SH-SY5Y (cell line): ENCODE measurements at regions not wholly inside any gene's neighbourhood (a gene's known extent, or its start where the extent isn't known, plus 50 kb on each side); places are given as distances from the start of the nearest gene placed in this dataset.

Experiments used
- GATA2 ChIP-seq: IDR thresholded peaks from 2 replicates; pipeline ENCODE4 v1.6.1; 2011; ENCODE audit warnings: mild to moderate bottlenecking, low read depth, low read length
- GATA3 ChIP-seq: IDR thresholded peaks from 2 replicates; pipeline ENCODE4 v1.6.1; 2011; ENCODE audit warnings: low read depth, mild to moderate bottlenecking, low read length, moderate library complexity

DNA sequence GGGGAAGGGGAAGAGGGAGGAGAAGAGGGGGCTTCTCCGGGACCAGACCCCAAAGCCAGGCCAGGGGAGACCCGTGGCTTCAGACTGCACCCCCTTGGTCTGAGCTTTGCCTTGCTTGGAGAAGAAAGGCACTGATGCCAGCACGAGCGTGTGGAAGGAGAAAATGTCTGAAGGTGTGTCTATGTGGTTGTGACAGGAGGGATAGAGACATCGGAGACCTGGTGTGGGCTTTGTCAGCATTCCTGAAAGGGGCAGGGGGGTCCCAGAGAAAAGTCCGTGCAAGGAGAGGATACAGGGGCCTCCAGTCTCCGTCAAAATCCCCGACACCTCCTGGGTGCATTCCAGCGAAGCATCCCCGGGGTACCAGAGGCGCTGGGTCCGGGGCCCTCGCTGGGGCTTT, 139.0 kb upstream of the LHX5 start:
- TF ChIP-seq GATA2 (no peak), GATA3 (no peak)

DNA sequence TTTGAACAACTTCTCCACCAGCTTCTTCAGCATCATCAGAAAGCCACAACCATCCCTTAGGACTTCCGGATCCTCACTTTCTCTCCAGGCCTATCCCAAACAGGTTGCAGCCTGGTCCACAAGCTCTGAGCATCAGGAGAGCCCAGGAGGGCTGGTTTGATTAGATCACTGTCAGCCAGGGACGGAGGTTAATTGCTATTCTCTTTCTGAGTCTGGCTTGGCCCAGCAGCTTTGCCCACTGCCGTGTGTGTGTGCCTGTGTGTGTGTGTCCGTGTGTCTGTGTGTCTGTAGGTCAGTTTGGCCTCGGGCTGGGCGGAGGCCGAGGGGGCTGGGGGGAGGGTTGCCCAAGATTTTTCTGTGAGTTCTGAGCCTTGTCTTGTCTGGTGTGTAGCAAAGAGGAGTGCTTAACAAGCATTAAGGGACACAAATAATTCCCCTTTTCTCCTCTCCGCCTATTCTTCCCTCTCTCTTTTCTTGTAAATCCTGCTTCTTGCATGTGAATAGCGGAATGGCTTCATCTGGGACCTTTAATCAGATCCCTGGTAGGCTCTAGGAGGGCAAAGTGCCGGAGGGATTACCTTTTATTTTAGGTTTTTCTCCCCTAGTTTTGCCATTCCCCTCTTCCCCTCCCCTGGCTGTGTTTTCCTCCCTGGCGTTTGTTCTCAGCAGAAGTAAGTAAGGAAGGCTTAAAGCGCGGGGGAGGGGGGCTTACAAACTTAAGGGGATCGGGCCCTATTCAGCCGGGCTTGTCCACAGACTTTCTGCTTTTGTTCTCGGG, 138.2 kb upstream of the LHX5 start:
- TF ChIP-seq GATA2 (no peak), GATA3 (no peak)

DNA sequence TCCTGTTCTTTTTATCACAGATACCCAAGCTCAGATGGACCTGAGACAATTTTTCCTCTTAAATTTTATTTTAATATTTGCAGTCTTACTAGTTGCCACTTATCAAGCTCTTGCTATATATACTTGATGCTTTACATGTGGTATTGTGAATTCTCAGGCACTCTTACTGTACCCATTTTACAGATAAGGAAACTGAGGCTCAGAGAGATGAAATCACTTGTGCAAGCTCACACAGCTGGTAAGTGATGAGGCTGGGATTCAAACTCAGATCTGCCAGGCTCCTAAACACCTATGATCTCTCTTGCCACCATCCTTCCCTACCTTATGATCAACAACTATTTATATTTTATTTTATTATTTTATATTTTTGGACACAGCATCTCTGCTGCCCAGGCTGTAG, 133.0 kb upstream of the LHX5 start:
- TF ChIP-seq GATA2 (no peak), GATA3 (no peak)

DNA sequence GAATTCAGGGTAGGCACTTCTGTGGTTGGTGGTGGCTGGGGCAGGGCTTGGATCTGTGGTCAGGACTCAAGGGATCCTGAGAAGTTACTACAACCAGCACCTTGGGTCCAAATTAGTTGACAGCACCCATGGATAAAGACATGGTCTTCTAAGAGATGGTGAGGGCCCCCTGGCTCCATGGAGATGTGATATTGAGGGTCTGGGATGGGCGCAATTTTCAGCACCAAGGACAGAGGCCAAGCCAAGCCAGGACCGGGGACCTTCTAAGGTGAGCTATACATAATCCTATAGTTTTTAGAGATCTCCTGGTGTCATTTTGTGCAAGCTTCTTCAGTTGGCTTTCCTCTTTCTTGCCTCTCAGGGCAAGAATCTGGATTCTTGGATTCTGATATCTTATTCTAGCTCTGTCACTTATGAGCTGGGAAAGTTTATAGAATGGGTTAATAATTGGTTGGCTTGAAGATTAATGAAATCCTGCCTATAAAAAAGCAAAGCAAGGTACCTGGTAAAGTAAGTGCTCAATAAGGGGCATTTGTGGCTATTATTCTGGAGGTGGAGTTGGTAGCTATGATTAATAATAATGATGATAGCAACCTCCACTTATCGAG, 130.1 kb upstream of the LHX5 start:
- no peak for TF ChIP-seq GATA2

DNA sequence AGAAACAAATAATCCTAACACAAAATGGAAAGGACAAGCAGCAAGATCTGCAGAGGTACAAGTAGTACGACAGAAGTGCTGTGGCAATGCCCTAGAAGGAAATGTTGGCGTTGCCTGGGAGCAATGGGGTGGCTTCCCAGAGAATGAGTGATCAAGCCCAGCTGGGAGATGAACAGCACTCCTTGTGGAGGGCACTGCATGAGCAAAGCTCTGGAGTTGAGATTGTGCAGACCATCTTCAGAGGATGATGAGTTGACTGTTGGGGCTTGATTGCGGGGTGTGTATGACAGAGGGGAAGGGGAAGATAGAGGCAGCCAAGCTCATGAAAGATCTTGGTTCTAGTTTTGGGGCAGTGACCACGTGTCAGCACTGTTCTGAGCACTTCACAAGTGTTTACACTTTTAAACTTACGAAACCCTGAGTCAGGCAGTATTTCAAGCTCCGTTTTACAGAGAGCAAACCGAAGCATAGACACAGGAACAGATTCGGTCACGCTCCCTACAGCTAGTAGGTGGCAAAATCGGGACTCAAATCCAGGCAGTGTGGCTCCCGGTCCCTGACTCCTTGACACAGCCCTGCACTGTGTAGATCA, 127.2 kb upstream of the LHX5 start:
- TF ChIP-seq GATA2 (no peak), GATA3 (no peak)

DNA sequence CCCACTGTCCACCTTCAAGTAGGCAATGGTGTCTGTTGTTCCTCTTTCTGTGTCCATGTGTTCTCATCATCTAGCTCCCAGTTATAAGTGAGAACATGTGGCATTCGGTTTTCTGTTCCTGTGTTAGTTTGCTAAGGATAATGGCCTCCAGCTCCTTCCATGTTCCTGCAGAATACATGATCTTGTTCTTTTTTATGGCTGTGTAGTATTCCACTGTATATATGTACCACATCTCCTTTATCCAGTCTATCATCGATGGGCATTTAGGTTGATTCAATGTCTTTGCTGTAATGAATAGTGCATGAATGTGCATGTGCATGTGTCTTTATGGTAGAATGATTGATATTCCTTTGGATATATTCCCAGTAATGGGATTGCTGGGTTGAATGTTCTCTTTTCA, 123.3 kb upstream of the LHX5 start:
- TF ChIP-seq GATA3 = no peak
- no peak for TF ChIP-seq GATA2

DNA sequence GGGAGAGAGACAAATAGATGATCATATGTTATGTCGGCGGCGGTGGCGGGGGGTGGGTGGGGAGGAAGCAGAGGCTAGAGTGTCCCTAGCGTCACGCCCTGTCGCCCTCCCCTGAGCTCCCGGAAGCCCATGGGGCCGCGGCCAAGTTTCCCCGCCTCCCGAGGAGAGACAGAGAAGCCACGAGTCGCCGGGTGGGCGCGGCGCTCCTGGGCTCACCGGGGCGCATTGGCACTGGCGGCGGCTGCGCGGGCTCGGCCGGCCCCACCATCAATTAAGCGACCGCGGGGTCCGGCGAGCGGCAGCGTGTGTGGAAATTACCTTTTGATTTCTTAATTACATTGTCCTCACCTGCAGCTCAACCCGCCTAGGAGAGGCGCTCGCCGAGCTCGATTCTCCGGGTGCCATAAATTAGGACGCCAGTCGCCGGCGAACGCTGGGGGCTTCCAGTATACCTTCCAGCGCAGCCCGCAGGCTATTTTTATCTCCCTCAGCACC, 119.9 kb upstream of the LHX5 start:
- TF ChIP-seq GATA2 = no peak
- no peak for TF ChIP-seq GATA3

DNA sequence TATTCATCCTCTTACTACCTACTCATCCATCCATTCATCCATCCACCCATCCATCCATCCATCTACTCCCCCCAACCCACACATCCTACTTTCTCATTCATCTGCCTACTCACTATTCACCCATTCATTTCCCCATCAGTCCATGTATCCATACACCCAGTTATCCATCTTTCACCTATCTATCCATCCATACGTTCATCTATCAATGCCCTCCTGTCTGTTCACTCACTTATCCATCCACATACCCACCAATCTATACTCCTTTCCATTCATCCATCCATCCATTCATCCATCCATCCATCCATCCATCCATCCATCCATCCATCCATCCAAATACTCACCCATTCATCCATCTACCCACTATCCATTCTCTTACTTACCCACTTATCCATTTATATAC, 117.8 kb upstream of the LHX5 start:
- TF ChIP-seq GATA2 = no peak
- no peak for TF ChIP-seq GATA3

DNA sequence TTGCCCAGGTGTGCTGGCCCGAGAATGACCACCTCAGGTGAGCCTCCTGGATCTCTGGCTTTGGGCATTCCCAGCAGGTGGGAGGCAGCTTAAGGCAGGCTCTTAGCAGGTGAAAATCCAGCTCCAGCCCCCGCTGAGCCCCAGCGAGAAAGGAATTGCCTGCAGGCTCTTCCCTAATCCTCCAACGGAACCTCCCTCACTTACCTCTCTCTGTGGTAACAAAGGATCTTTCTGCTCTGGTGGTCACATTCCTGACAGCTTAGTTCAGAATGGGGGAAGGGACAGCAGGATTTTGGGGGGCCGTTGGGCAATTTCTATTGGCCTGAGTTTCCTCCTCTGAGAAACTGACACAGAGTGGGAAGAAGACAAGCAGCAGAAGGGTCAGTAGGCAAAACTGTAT, 116.0 kb upstream of the LHX5 start:
- TF ChIP-seq GATA3 (no peak), GATA2 (no peak)

DNA sequence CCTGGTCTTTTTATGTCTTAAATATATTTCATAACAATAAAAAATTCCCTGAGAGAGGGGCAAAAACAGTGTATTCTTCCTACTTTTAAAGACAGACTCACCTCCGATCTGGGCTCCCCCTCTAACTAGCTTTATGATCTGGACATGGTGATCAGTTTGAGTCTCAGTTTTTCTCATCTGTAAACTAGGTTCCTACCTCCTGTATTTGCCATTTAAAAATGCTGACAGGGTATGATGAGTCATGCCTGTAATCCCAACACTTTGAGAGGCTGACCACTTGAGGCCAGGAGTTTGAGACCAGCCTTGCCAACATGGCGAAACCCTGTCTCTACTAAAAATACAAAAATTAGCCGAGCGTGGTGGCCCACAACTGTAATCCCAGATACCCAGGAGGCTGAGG, 114.8 kb upstream of the LHX5 start:
- TF ChIP-seq GATA2 (no peak), GATA3 (no peak)

DNA sequence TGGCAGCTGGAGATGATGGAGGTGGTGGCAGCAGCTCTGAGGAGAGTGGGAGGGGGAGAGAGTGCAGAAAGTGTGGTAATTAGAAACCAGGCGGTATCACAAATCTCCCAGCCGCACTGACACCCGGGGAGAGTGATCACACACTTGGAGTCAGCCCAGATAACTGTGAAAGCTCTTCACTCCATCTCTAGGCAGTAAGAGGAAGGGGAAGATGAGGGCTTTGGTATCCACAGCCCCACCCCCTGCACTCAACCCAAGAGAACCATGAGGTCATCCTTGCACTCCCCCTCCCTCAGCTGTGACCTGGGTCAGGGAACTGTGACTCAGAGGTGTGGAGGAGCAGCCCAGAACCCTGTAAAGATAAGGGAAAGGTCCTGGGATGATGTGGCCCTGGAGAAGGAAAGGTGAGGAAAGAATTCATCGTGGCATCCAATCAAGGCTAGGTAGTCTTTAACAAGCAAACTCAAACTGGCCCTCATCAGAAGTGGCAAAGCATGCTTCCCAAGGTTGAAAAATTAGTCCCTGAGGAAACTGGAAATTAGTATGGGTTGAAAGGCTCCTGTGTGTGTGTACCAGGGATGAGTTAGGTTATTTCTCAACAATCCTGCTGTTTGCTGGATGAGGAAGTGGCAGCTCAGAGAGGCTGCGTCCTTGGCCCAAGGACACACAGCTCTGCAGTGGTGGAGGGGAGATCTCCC, 111.0 kb upstream of the LHX5 start:
- TF ChIP-seq GATA2 = no peak
- no peak for TF ChIP-seq GATA3

DNA sequence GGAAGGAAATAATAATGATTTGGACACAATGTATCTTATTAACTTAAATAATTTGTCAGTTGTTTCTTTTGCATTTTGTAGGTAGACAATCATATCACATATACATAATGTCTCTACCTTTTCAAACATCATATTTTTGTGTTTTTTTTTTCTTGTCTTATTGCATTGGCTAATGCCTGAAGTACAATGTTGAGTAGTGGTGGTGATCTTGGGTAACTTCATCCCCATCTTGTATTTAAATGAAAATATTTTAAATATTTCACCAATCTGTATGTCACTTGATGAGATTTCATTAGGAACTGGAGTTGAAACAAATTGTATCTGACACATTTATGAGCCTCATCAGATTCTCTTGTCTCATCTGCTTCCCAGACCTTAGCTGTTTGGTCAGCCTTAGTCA, 109.7 kb upstream of the LHX5 start:
- TF ChIP-seq GATA3 = no peak
- TF ChIP-seq GATA2 = no peak

DNA sequence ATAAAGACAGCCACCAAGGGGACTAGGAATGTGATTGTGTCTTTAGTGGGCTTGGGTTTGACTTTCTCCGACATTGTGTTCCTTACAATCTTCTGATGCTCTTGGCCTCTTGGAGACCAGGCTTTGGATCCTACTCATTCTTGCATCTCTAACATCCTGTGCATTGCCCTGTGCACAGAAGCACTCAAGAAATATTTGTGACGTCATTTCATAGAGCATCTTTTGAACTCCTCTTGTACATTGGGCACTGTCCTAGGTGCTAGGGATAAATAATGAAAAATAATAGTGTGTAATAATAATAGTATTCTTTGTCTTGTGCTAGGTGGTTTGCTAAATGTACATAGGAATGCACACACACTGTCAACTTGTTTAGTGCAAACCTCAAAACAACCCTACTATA, 108.8 kb upstream of the LHX5 start:
- no peak for TF ChIP-seq GATA3
- TF ChIP-seq GATA2 = no peak

DNA sequence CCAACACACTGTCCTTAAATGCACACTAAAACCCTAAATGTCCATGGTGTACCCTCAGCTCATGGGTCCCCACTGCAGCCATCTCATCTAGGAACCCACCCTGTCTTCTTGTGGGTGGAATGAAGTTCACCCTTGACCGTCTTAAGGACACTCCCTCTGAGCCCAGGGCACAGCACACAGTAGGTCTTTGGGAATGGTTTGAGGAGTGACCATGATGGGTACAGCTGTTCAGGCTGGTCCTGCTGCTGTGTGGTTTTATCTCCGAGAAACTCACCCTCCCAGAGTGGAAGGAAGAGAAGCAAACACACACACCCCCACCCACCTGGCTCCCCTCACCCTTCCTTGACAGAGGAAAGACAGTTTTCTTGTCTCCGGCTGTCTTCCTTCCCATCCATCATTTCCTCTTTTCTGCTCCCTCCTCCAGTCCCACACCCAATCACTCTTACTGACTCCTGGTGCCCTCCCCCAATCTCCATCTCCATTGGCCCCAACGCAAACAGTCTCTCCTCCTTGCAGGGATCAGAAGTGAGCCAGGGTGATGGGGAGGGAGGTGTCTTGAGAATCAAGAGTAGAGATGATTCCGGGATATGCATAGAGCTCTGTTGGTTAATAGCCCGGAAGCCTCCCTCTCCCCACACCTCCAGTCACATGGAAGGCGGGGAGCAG, 105.9 kb upstream of the LHX5 start:
- TF ChIP-seq GATA3 (no peak), GATA2 (no peak)

DNA sequence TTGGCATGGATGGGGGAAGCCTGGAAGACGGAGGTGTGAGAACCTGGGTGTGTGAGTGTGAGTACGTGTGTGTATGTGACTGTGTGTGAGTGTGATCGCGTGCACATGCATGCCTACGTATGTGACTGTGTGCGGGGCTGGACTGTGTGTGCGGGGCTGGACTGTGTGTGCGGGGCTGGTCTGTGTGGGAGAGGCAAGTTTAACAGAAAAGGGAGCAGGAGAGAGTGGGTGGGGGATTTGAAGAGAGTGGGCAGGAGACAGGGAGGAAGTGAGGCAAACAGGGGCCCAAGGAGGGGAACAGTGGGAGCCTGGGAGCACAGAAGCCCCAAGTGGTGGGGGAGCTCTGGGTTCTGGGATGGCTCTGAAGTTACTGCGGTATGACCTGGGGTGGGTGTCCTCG, 103.7 kb upstream of the LHX5 start:
- no peak for TF ChIP-seq GATA2
- no peak for TF ChIP-seq GATA3
